Stimulated activated CD8-positive, alpha-beta memory T cell treated with anti-CD3 and anti-CD28 coated beads, Interleukin-7, amount 100 ng/mL, for 1 hour (primary cell): ENCODE measurements at regions not wholly inside any gene's neighbourhood (a gene's known extent, or its start where the extent isn't known, plus 50 kb on each side); places are given as distances from the start of the nearest gene placed in this dataset.

Experiments used
- DNase-seq, 2 donors: peaks; one replicate each; pipeline ENCODE4 v3.0.0-alpha.2; 2020; ENCODE audit warnings: low read depth in 2 of 2

- DNase-seq, result no peak
Measured at GRCh38 chr3:187973977-187974870, 179.7 kb upstream of the LPP start.

GRCh38 chr3:187974871-187975271 lies 179.1 kb upstream of the LPP start:
- no peak for DNase-seq

GRCh38 chr3:187975561-187976364 lies 178.2 kb upstream of the LPP start:
- DNase-seq, result no peak

GRCh38 chr3:187976365-187976900 lies 177.5 kb upstream of the LPP start:
- no peak for DNase-seq

- DNase-seq, result no peak
Measured at GRCh38 chr3:187977659-187978058, 176.3 kb upstream of the LPP start.

- DNase-seq, result no peak
Measured at GRCh38 chr3:187978433-187979011, 175.4 kb upstream of the LPP start.

- DNase-seq, result no peak
Measured at GRCh38 chr3:187979564-187979963, 174.4 kb upstream of the LPP start.

- DNase-seq, result no peak
Measured at GRCh38 chr3:187980861-187981260, 173.1 kb upstream of the LPP start.

- DNase-seq, result no peak
Measured at GRCh38 chr3:187982142-187982541, 171.8 kb upstream of the LPP start.

GRCh38 chr3:187983484-187984124 lies 170.4 kb upstream of the LPP start:
- no peak for DNase-seq

GRCh38 chr3:187985647-187986046 lies 168.3 kb upstream of the LPP start:
- no peak for DNase-seq

GRCh38 chr3:187986514-187986934 lies 167.4 kb upstream of the LPP start:
- DNase-seq, result no peak

GRCh38 chr3:187987187-187987586 lies 166.8 kb upstream of the LPP start:
- no peak for DNase-seq

GRCh38 chr3:187987924-187988323 lies 166.0 kb upstream of the LPP start:
- peak in 1 of 2 donors; percentile 16 for DNase-seq

- no peak for DNase-seq
Measured at GRCh38 chr3:187989575-187990153, 164.3 kb upstream of the LPP start.

- no peak for DNase-seq
Measured at GRCh38 chr3:187992609-187993008, 161.3 kb upstream of the LPP start.

GRCh38 chr3:187994221-187995042 lies 159.5 kb upstream of the LPP start:
- no peak for DNase-seq

GRCh38 chr3:187995043-187995400 lies 158.9 kb upstream of the LPP start:
- no peak for DNase-seq

GRCh38 chr3:187995667-187996066 lies 158.3 kb upstream of the LPP start:
- DNase-seq, result no peak

GRCh38 chr3:187996609-187997008 lies 157.3 kb upstream of the LPP start:
- DNase-seq, result no peak

GRCh38 chr3:187997490-187997889 lies 156.5 kb upstream of the LPP start:
- no peak for DNase-seq
